HEK293 (cell line): ENCODE measurements at regions not wholly inside any gene's neighbourhood (a gene's known extent, or its start where the extent isn't known, plus 50 kb on each side); places are given as distances from the start of the nearest gene placed in this dataset.

Experiments used
- ZBTB1 ChIP-seq: fragments of 450-650 bp; formaldehyde crosslinking; IDR thresholded peaks from 2 replicates; pipeline ENCODE4 v1.5.1; 2016; ENCODE audit warnings: missing biosample characterization, missing genetic modification characterization
- ZNF2 ChIP-seq: fragments of 450-650 bp; formaldehyde crosslinking; IDR thresholded peaks from 2 replicates; pipeline ENCODE4 v1.5.1; 2016; ENCODE audit warnings: missing biosample characterization, missing genetic modification characterization
- ZNF350 ChIP-seq: fragments of 450-650 bp; formaldehyde crosslinking; IDR thresholded peaks from 2 replicates; pipeline ENCODE4 v1.5.0; 2017; ENCODE audit warnings: missing biosample characterization, mild to moderate bottlenecking, missing genetic modification characterization
- TF ChIP-seq, protein P1 (sequence below): fragments of 450-650 bp; formaldehyde crosslinking; IDR thresholded peaks from 2 replicates; pipeline ENCODE4 v1.5.1; 2016; ENCODE audit warnings: missing biosample characterization, missing genetic modification characterization

DNA sequence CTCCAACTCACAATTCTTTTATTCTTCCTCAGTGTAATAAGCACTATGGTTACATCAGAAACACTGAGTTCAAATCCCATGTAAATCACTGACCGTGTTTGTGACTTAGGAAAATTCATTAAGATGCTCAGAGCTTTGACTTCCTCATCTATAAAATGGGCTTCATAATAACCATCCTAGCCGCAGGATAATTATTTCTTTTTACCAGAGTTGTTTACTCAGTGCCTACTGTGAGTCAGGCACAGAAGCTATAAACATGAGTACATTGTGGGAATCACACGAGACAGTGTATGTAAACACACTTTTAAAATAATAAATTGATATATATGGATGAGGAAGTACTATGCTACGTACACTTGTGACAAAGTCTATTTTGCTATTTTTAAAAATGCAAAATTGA lies 296.3 kb upstream of the TENM3 start:
- TF ChIP-seq, protein P1, sequence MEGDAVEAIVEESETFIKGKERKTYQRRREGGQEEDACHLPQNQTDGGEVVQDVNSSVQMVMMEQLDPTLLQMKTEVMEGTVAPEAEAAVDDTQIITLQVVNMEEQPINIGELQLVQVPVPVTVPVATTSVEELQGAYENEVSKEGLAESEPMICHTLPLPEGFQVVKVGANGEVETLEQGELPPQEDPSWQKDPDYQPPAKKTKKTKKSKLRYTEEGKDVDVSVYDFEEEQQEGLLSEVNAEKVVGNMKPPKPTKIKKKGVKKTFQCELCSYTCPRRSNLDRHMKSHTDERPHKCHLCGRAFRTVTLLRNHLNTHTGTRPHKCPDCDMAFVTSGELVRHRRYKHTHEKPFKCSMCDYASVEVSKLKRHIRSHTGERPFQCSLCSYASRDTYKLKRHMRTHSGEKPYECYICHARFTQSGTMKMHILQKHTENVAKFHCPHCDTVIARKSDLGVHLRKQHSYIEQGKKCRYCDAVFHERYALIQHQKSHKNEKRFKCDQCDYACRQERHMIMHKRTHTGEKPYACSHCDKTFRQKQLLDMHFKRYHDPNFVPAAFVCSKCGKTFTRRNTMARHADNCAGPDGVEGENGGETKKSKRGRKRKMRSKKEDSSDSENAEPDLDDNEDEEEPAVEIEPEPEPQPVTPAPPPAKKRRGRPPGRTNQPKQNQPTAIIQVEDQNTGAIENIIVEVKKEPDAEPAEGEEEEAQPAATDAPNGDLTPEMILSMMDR (tag by site-specific recombination) = no peak
- TF ChIP-seq ZNF350 (no peak), ZBTB1 (tag by site-specific recombination) (no peak), ZNF2 (tag by site-specific recombination) (no peak)
